Kidney tubule cell (primary cell): ENCODE measurements at regions not wholly inside any gene's neighbourhood (a gene's known extent, or its start where the extent isn't known, plus 50 kb on each side); places are given as distances from the start of the nearest gene placed in this dataset.

Source experiments
- DNase-seq: peaks from one replicate; pipeline ENCODE4 v3.0.0-alpha.2; 2018; ENCODE audit warnings: low spot score

GRCh38 chr4:184310171-184310567 is 92.5 kb upstream of the ENPP6 start:
- DNase-seq, result no peak

DNA sequence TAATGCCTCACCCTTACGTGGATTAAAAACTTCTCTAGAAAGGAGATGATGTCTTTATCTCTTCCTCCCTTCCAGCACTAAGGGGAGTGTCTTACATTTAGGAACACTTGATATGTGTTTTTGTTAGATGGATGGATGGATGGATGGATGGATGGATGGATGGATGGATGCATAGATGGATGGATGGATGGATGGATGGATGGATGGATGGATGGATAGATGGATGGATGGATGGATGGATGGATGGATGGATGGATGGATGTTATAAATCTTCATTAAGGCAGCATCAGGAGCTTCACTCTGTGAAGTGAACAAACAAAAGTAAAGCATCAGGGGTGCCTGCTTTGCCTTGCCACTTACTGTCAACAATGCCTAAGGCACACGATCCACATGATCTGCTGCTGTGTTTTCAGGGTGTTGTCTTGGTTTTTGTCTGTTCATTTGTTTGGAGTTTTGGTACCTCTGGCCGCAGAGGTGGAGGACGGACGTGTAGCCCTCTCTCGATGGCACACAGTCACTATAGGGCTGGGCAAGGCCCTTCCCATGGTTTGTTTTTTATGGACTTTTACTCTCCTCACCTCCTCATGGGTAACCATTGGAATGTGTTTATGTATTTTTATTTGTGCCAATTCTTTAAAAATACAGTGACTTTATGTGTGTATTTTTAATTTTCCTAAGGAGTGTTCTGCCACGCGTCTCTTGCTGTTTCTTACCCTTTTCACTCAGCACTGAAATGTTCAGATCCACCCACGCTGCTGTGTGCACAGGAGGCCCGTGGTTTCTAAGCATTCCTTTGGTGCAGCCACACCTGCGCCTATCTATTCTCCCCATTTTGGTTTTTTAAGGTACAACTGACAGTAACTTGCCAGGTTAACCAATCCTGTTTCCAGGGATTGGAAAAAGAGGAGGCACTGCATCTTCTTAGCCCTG is 91.8 kb upstream of the ENPP6 start:
- DNase-seq, result no peak

- peak; percentile 56 for DNase-seq
Observed at GRCh38 chr4:184306949-184307348, 89.3 kb upstream of the ENPP6 start.

- no peak for DNase-seq
Observed at GRCh38 chr4:184306470-184306869, 88.8 kb upstream of the ENPP6 start.

DNA sequence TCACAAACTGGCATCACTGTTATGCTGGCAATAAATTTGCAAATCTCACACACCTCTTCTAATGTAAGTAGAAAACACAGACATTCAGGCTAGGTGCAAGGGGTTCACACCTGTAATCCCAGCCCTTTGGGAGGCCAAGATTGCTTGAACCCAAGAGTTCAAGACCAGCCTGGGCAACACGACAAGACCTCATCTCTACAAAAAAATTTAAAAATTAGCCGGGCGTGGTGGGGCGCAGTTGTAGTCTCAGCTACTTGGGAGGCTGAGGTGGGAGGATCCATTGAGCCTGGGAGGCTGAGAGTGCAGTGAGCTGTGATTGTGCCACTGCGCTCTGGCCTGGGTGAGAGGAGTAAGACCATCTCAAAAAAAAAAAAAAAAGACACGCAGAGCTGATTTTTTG is 83.1 kb upstream of the ENPP6 start:
- no peak for DNase-seq

- DNase-seq, result no peak
Observed at GRCh38 chr4:184298254-184298653, 80.6 kb upstream of the ENPP6 start.

DNA sequence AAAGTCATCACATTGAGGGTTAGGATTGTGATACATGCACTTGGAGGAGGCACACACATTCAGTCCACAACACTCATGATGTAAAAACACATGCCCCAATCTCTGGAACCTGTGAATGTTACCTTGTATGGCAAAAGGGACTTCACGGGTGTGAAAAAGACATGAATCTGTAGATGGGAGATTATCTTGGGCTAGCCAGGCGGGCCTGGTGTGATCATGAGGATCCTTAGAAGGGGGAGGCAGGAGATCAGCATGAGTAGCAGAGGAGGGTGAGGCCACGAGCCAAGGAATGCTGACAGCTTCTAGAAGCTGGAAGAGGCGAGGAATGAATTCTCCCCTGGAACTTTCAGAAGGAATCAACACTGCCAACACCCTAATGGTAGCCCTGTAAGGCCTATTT is 77.5 kb upstream of the ENPP6 start:
- no peak for DNase-seq

DNA sequence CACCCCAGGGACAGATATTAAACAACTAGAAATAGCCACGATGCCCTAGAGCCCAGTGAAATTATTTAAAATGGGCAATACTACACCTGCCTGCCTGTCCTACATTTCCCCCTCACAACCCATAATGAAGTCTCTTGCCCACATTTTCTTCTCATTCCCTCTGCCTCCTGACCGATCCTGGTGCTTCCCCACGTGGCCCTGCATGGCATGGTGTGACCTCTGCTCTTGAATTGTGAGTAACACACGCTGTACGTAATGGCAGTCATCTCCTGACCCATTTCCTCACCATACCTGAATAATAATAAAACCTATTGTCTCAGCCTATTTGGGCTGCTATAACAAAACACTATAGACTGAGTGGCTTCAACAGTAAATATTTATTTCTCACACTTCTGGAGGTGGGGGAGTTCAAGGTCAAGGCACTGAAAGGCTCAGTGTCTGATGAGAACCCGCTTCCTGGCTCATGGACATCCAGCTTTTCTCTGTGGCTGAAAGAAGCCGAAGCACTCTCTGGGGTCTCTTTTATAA is 77.0 kb upstream of the ENPP6 start:
- DNase-seq, result no peak

GRCh38 chr4:184293552-184293951 is 75.9 kb upstream of the ENPP6 start:
- DNase-seq, result peak; percentile 55

DNA sequence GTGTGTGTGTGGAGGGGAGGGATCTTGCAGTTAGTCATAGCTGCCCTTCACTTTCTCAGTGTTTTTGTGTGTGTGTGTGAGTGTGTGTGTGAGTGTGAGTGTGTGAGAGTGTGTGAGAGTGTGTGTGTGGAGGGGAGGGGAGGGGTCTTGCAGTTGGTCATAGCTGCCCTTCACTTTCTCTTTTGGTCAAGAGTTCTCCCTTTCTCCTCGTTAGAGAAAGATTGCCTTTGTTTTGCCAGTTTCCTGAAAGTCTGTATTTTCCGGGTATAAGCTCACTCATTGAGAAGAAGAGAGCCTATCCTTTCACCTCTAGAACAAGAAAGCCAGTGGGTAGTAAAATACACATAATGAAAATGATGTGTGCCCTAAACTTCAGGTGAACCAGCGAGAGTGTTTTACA is 75.2 kb upstream of the ENPP6 start:
- no peak for DNase-seq

DNA sequence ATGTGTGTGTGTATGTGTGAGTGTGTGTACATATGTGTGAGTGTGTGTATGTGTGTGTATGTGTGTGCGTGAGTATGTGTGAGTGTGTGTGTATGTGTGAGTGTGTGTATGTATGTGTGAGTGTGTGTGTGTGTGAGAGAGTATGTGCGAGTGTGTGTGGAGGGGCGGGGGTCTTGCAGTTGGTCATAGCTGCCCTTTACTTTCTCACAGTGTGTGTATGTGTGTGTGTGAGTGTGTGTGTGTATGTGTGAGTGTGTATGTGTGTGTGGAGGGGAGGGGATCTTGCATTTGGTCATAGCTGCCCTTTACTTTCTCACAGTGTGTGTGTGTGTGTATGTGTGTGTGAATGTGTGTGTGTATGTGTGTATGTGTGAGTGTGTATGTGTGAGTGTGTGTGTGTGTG is 74.8 kb upstream of the ENPP6 start:
- DNase-seq, result no peak

DNA sequence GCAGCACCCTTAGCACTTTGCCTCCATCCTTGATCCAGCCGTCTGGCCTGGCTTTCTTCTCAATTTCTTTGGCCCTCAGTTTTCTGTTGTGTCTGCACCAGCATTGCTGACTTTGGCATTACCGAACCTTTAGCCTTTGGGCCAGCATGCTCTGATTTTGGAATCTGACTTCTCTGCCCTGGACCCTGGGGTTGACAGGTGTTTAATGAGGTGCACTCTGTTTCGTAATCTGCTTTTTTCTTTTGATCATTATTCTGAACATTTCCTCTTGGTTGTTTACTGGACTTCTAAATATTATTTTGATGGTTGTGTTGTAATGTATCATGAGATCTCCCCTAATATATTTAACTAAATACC is 71.5 kb upstream of the ENPP6 start:
- no peak for DNase-seq

- no peak for DNase-seq
Observed at GRCh38 chr4:184288451-184289178, 70.9 kb upstream of the ENPP6 start.

DNA sequence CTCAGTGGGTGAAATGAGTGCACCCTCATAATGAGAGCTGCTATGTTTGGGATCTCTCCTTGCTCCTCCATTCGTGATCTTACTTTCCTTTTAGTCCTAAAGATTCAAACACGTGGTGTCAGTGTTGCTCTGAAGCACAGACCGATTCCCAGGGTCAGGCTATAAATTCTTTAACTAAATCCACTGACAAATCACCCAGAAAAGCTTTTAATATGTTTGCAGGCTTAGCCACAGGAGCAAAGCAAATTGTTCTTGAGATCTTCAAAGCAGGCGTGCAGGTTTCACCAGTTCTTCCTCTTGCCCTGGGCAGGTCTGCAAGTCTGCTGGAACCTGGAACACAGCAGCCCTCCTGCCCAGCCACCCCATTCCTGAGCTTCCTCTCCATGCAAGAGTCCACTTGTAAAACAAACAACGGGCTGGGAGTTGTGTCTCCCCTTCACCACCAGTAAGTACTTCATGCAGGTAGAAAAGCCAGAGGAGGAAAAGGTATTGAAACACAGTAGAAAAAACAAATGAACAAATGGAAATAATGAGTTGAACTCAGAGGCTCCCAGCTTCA is 70.1 kb upstream of the ENPP6 start:
- peak; percentile 55 for DNase-seq

GRCh38 chr4:184286358-184286757 is 68.7 kb upstream of the ENPP6 start:
- DNase-seq, result no peak

DNA sequence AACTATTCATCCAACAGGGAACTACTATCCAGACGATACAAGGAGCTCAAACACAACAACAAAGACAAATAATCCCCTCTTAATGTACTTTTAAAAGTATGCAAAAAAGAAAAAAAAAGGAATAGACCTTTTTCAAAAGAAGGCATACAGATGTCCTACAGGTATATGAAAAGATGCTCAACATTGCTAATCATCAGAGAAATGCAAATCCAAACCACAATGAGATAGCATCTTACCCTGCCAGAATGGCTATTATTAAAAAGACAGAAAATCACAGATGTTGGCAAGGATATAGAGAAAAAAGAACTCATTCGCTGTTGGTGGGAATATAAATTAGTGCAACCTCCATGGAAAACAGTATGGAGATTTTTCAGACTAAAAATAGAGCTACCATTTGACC is 67.1 kb upstream of the ENPP6 start:
- no peak for DNase-seq

- no peak for DNase-seq
Observed at GRCh38 chr4:184284336-184284690, 66.6 kb upstream of the ENPP6 start.

DNA sequence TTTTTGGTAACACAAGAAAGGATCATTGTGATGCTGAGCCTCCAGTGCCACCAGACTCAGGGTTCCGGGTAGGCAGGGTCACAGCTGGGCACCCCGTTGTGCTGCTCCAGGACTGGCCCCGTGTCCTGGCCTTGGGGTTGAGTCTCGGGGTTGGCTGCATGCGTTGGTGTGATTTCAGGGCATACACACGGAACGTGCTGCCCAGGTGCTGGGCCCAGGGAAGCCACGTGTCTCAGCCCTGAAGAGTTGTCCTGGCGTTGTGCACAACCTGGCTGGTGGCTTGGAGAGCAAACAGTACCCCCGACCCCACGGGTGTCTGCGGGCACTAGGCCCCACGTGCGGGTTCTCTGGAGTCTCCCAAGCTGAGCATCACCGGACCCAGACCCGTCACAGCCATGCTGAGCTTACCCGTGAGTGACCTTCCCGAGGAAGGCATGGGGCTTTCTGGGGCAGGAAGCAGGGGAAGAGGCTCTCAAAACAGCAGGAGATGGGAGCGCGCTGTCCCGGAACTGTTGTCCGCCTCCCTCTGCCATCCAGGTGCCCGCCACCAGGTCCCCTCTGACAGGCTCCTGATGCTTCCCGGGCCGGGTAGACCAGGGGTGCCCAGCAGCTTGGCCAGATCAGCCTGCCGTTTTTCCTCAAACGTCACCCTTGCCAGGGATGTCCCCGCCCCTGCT is 66.1 kb upstream of the ENPP6 start:
- DNase-seq, result no peak

DNA sequence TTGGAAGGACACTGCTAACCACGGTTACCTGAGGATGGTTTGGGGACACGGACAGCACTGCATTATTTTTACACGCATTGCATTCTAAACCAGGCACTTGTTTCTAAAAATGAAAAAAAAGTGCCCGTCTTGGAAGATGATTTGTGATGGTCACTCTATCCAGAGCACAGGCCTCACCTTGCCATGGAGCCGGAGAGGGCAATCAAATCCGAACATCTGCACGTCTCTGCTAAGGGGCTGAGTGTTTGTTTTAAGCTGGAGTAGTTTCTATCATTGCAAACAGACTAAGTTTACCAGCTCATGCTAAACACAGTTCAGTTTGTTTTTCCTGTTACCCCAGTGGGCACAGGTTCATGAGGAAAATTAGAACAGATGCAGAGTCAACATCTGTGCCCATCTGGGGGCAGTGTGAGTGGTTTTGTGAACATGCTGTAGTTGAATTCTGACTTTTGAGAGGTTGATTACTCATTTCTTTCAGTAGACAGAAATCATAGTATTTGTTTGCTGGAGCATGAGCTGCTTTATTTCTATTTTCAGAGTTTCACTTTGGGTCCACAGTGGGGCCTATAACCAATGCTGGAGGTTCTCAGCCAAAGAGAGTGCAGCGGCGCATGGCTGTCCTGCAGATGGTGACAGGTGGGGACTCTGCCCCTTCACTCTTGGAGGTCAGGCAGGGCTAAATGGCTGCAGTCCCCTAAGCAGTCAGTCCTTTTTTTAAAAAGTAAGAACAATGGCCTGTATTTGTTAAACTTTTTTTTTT is 65.4 kb upstream of the ENPP6 start:
- DNase-seq, result peak; percentile 20

DNA sequence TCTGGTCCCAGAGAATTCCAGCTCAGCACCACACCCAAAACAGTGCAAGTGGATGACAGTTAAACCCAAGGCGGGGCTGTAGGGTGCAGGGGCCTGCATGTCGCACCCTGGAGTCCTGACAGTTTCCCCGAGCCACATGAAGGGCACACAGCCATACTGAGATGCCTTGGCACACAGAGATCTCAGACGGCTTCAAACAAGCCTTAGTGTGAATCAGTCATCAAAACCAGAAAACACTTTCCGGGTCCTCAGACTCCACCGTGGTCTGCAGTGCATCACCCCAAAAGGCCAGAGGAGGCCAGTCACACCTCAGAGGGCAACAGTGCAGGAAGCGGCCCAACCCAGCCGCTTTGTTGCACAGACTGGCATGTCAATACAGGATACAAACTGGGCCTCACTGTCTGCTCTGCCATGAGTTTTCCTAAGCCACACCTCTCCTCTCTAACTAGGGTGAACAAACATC is 64.6 kb upstream of the ENPP6 start:
- peak; percentile 63 for DNase-seq
